GM12801 (cell line): ENCODE measurements at regions not wholly inside any gene's neighbourhood (a gene's known extent, or its start where the extent isn't known, plus 50 kb on each side); places are given as distances from the start of the nearest gene placed in this dataset.

Experiments
- CTCF ChIP-seq: IDR thresholded peaks from one replicate; pipeline ENCODE4 v1.5.1; 2011; ENCODE audit warnings: control low read depth; ENCODE audit not compliant: insufficient read length; ENCODE audit errors: extremely low read depth

GRCh38 chr10:64762861-64763260 is 1241.7 kb downstream of the REEP3 start:
- TF ChIP-seq CTCF: no peak

- TF ChIP-seq CTCF: no peak
These were observed 1244.3 kb downstream of the REEP3 start for GRCh38 chr10:64765498-64765897.

GRCh38 chr10:64771253-64772050 is 1250.3 kb downstream of the REEP3 start:
- TF ChIP-seq CTCF: no peak

GRCh38 chr10:64773357-64773756 is 1252.2 kb downstream of the REEP3 start:
- TF ChIP-seq CTCF: no peak

- no peak for TF ChIP-seq CTCF
These were observed 1264.6 kb downstream of the REEP3 start for GRCh38 chr10:64785816-64786215.

GRCh38 chr10:64786989-64787388 is 1265.8 kb downstream of the REEP3 start:
- no peak for TF ChIP-seq CTCF

GRCh38 chr10:64795847-64796246 is 1274.6 kb downstream of the REEP3 start:
- no peak for TF ChIP-seq CTCF
